Keratinocyte (primary cell): ENCODE measurements at regions not wholly inside any gene's neighbourhood (a gene's known extent, or its start where the extent isn't known, plus 50 kb on each side); places are given as distances from the start of the nearest gene placed in this dataset.

ENCODE experiments used
- CTCF ChIP-seq, 3 experiments: IDR thresholded peaks in 1 of 3; conservative IDR thresholded peaks in 1 of 3; optimal IDR thresholded peaks in 1 of 3; 2 replicates in 2 of 3; 3 replicates in 1 of 3; pipeline versions ENCODE3 to v1.5.1; 2011; ENCODE audit warnings: low read length in 3 of 3, mild to moderate bottlenecking in 3 of 3, moderate library complexity in 2 of 3, control low read depth in 1 of 3, inconsistent platforms in 1 of 3; ENCODE audit not compliant: insufficient read depth in 2 of 3; ENCODE audit errors: extremely low read depth in 1 of 3
- EZH2 ChIP-seq: IDR thresholded peaks from one replicate; pipeline ENCODE4 v1.6.1; 2012; ENCODE audit warnings: inconsistent platforms, mild to moderate bottlenecking, low read length, moderate library complexity

- TF ChIP-seq CTCF (optimal IDR thresholded peaks at IDR 0.05 in 1 of 3, IDR thresholded peaks at IDR 0.05 in 1 of 3, conservative IDR thresholded peaks at IDR 0.05 in 1 of 3; ENCODE audit: extremely low read depth in 1 of 3, insufficient read depth in 2 of 3, low read length in 3 of 3): no peak
- TF ChIP-seq EZH2: no peak
These were observed 107.9 kb upstream of the TEKT4 start for GRCh38 chr2:94763318-94763717.
